HFFc6 (cell line): ENCODE measurements at regions not wholly inside any gene's neighbourhood (a gene's known extent, or its start where the extent isn't known, plus 50 kb on each side); places are given as distances from the start of the nearest gene placed in this dataset.

Source experiments
- DNase-seq: peaks from one replicate; pipeline ENCODE4 v3.0.0-alpha.2; 2018
- H3K27ac Mint-ChIP-seq: 2 replicates; pipeline ENCODE4 v1.8.0; 2020; ENCODE audit warnings: mild to moderate bottlenecking, mixed read lengths
- H3K27me3 Mint-ChIP-seq: 2 replicates; pipeline ENCODE4 v1.8.0; 2021; ENCODE audit warnings: mild to moderate bottlenecking, moderate library complexity, mixed read lengths; ENCODE audit not compliant: insufficient read depth
- H3K36me3 Mint-ChIP-seq: 2 replicates; pipeline ENCODE4 v1.8.0; 2021; ENCODE audit warnings: low read depth, mixed read lengths
- H3K4me1 Mint-ChIP-seq: 2 replicates; pipeline ENCODE4 v1.8.0; 2020; ENCODE audit warnings: low read depth, mixed read lengths
- H3K4me3 Mint-ChIP-seq: 2 replicates; pipeline ENCODE4 v1.8.0; 2020; ENCODE audit warnings: mild to moderate bottlenecking, moderate library complexity, mixed read lengths
- H3K9me3 Mint-ChIP-seq: 2 replicates; pipeline ENCODE4 v1.8.0; 2020; ENCODE audit warnings: mild to moderate bottlenecking, mixed read lengths
- TF ChIP-seq, protein P1 (sequence below): fragments of 200-600 bp; sonication (generic); IDR thresholded peaks from 2 replicates; pipeline ENCODE4 v1.5.0; 2021; ENCODE audit warnings: antibody characterized with exemption, mild to moderate bottlenecking

DNA sequence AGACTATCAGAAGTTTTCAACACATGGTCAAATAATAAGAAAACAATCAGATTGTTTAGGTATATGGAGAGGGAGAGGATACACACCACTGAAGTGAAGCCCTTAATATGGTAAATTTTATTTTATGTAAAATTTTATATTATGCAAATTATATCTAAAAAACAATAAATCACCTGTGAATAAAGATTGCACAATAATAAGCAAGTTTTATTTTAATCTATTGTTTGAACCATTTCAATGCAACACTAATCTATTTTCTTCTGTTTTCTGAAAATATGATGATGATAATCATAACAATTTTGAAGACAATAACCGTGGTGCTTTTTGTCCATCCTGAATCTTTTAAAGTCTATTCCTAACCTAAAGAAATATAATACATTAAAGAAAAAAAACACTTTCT is 1473.5 kb upstream of the TENM4 start:
- DNase-seq = no peak
- Mint-ChIP-seq H3K27me3 (no peaks in the 10 kb centered on the region), H3K9me3 (peaks cover 6% of the 10 kb centered on the region; the same call in 1 of the 2 replicates), H3K4me3 (no peak overlapping the region), H3K4me1 (no peaks in the 10 kb centered on the region), H3K27ac (no peak overlapping the region), H3K36me3 (no peaks in the 10 kb centered on the region)
- TF ChIP-seq, protein P1, sequence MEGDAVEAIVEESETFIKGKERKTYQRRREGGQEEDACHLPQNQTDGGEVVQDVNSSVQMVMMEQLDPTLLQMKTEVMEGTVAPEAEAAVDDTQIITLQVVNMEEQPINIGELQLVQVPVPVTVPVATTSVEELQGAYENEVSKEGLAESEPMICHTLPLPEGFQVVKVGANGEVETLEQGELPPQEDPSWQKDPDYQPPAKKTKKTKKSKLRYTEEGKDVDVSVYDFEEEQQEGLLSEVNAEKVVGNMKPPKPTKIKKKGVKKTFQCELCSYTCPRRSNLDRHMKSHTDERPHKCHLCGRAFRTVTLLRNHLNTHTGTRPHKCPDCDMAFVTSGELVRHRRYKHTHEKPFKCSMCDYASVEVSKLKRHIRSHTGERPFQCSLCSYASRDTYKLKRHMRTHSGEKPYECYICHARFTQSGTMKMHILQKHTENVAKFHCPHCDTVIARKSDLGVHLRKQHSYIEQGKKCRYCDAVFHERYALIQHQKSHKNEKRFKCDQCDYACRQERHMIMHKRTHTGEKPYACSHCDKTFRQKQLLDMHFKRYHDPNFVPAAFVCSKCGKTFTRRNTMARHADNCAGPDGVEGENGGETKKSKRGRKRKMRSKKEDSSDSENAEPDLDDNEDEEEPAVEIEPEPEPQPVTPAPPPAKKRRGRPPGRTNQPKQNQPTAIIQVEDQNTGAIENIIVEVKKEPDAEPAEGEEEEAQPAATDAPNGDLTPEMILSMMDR = no peak

DNA sequence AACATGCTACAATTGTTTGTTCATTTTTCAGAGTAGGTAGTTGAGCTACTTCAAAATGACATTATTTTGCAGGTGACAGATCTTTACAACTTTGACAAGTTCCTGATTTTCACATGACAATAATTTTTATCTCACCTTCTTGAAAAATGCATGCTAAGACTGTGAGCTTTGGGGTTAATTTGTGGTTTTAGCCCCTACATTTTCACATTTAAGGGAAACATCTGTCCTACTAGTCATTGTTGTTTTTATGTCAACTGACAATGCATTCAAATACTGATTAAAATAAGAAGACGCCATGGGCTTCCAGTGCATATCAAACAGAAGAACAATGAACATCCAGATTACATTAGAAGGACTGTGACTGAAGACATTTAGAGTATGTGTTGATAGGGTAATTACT is 1470.8 kb upstream of the TENM4 start:
- no peaks in the 10 kb centered on the region for H3K36me3 Mint-ChIP-seq
- TF ChIP-seq, protein P1 = no peak

DNA sequence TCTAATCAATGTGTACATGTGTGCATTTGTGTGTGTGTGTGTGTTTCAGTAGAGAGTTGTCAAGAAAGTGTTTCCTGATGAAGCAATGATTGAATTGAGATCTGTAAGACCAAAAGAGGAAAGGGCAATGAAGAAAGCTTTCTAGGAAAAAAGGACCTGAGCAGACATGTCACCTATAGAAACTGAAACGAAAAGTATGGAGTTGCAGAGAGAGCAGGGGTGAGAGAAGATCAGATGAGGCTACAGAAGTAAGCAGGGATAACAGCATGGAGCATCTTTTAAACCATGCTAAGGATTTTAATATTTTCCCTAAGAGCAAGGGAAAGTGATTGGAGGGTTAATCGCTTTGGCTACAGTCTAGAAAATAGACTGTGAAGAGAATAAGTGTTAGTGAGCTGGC is 1459.4 kb upstream of the TENM4 start:
- DNase-seq = no peak
- Mint-ChIP-seq H3K36me3 (no peaks in the 10 kb centered on the region), H3K27ac (no peak overlapping the region), H3K27me3 (peaks cover 1% of the 10 kb centered on the region; the same call in 1 of the 2 replicates), H3K9me3 (peaks cover 37% of the 10 kb centered on the region), H3K4me1 (no peaks in the 10 kb centered on the region), H3K4me3 (no peak overlapping the region)
- TF ChIP-seq, protein P1 = no peak

More for the DNA sequence above, 1470.8 kb upstream of the TENM4 start:
- Mint-ChIP-seq H3K4me3 (no peak overlapping the region), H3K9me3 (peaks cover 21% of the 10 kb centered on the region), H3K4me1 (no peaks in the 10 kb centered on the region), H3K27me3 (no peaks in the 10 kb centered on the region), H3K27ac (no peak overlapping the region)
- no peak for DNase-seq

DNA sequence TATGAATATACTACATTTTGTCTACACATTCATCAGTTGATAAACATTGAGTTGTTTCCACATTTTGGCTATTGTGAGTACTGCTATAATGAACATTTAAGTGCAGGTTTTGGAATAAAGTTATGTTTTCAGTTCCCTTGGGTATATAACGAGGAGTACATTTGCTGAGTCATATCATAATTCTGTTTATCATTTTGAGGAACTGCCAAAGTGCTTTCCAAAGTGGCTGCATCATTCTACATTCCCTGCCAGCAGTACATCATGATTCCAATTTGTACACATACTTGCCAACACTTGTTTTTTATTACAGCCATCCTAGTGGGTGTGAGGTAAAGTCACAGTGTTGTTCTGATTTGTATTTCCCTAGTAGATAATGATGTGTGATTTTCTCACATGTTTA is 1458.6 kb upstream of the TENM4 start:
- Mint-ChIP-seq H3K9me3 (peaks cover 33% of the 10 kb centered on the region), H3K27ac (no peak overlapping the region), H3K27me3 (peaks cover 1% of the 10 kb centered on the region; the same call in 1 of the 2 replicates), H3K4me3 (no peak overlapping the region), H3K4me1 (no peaks in the 10 kb centered on the region), H3K36me3 (no peaks in the 10 kb centered on the region)
- TF ChIP-seq, protein P1 = no peak
- no peak for DNase-seq

DNA sequence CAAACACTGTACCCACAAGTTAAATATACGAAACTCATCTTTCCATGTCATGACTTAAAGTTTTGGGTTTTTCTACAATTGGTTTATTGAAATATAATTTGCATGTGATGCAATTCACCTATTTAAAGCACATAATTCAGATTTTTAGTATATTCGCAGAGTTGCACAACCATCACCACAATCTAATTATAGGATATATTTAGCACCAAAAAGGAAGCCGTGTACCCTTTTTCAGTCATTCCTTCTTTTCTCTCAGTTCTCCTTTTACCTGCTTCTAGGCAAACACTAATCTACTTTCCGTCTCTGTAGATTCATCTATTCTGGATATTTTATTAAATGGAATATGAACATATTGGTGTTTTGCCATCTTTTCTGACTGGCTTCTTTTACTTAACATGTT is 1458.1 kb upstream of the TENM4 start:
- Mint-ChIP-seq H3K4me1 (no peaks in the 10 kb centered on the region), H3K27ac (no peak overlapping the region)
- DNase-seq = no peak

More for the DNA sequence above, 1458.1 kb upstream of the TENM4 start:
- Mint-ChIP-seq H3K9me3 (peaks cover 29% of the 10 kb centered on the region), H3K27me3 (peaks cover 1% of the 10 kb centered on the region; the same call in 1 of the 2 replicates), H3K36me3 (no peaks in the 10 kb centered on the region), H3K4me3 (no peak overlapping the region)
- TF ChIP-seq, protein P1 = no peak
